Liver (tissue), 3 donors: ENCODE measurements at regions not wholly inside any gene's neighbourhood (a gene's known extent, or its start where the extent isn't known, plus 50 kb on each side); places are given as distances from the start of the nearest gene placed in this dataset.

Source experiments
- GABPA ChIP-seq, 2 donors: IDR thresholded peaks in 1 of 2; conservative IDR thresholded peaks in 1 of 2; 2 replicates each; pipeline ENCODE4 v1.6.1; 2016; ENCODE audit warnings: antibody characterized with exemption in 2 of 2, mild to moderate bottlenecking in 1 of 2, moderate library complexity in 1 of 2
- HNF4G ChIP-seq: IDR thresholded peaks from 2 replicates; pipeline ENCODE4 v1.6.1; 2016; ENCODE audit warnings: antibody characterized with exemption
- MAX ChIP-seq: IDR thresholded peaks from 2 replicates; pipeline ENCODE4 v1.6.1; 2016; ENCODE audit warnings: antibody characterized with exemption
- SP1 ChIP-seq: IDR thresholded peaks from 2 replicates; pipeline ENCODE4 v1.6.1; 2018; ENCODE audit warnings: antibody characterized with exemption, mild to moderate bottlenecking
- TAF1 ChIP-seq: conservative IDR thresholded peaks from 2 replicates; pipeline ENCODE4 v1.6.1; 2016; ENCODE audit warnings: antibody characterized with exemption, mild to moderate bottlenecking
- YY1 ChIP-seq: IDR thresholded peaks from 2 replicates; pipeline ENCODE4 v1.6.1; 2016; ENCODE audit warnings: antibody characterized with exemption, mild to moderate bottlenecking
- TF ChIP-seq, protein P1 (sequence below): fragments of 150-350 bp; IDR thresholded peaks from 2 replicates; pipeline ENCODE4 v1.5.1; 2017; ENCODE audit warnings: improper control_type of control experiment, low read depth, low read length; ENCODE audit not compliant: missing input control
- donor health status: healthy.
- donor health status: healthy.

DNA sequence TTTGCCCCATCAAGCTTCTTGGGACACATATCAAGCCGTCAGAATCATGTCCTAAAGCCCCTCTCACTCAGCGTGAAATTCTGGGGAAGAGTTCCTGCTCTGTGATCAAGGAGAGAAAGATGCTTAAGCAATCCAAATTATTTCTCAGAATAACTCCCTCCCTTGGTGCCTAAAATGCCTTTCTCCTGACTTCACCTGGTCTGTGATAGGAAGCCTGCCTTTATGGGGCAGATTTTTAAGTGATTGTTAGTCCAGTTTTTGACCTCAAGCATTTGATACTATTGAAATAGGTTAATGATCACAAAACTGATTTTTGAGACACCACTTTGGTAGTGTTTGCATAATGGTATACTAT, 76.4 kb upstream of the MAGI2 start:
- no peak for TF ChIP-seq YY1
- no peak for TF ChIP-seq TAF1
- TF ChIP-seq SP1 = no peak
- TF ChIP-seq, protein P1, sequence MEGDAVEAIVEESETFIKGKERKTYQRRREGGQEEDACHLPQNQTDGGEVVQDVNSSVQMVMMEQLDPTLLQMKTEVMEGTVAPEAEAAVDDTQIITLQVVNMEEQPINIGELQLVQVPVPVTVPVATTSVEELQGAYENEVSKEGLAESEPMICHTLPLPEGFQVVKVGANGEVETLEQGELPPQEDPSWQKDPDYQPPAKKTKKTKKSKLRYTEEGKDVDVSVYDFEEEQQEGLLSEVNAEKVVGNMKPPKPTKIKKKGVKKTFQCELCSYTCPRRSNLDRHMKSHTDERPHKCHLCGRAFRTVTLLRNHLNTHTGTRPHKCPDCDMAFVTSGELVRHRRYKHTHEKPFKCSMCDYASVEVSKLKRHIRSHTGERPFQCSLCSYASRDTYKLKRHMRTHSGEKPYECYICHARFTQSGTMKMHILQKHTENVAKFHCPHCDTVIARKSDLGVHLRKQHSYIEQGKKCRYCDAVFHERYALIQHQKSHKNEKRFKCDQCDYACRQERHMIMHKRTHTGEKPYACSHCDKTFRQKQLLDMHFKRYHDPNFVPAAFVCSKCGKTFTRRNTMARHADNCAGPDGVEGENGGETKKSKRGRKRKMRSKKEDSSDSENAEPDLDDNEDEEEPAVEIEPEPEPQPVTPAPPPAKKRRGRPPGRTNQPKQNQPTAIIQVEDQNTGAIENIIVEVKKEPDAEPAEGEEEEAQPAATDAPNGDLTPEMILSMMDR = no peak
- TF ChIP-seq GABPA (IDR thresholded peaks at IDR 0.05 in 1 of 2, conservative IDR thresholded peaks at IDR 0.05 in 1 of 2) = no peak
- no peak for TF ChIP-seq HNF4G
- TF ChIP-seq MAX = no peak
